NCI-H82 treated with DMSO at 0.1 percent for 48 hours (cell line): ENCODE measurements at regions not wholly inside any gene's neighbourhood (a gene's known extent, or its start where the extent isn't known, plus 50 kb on each side); places are given as distances from the start of the nearest gene placed in this dataset.
"Not testable (repeated sequence)": the region's sequence is repeated elsewhere in the genome, so short reads cannot be mapped to it uniquely, and the experiment has no call there.

ENCODE experiments used
- DNase-seq: peaks from one replicate; lab custom pipeline; 2025; ENCODE audit not compliant: unreplicated experiment; lab: John Stamatoyannopoulos, UW

DNA sequence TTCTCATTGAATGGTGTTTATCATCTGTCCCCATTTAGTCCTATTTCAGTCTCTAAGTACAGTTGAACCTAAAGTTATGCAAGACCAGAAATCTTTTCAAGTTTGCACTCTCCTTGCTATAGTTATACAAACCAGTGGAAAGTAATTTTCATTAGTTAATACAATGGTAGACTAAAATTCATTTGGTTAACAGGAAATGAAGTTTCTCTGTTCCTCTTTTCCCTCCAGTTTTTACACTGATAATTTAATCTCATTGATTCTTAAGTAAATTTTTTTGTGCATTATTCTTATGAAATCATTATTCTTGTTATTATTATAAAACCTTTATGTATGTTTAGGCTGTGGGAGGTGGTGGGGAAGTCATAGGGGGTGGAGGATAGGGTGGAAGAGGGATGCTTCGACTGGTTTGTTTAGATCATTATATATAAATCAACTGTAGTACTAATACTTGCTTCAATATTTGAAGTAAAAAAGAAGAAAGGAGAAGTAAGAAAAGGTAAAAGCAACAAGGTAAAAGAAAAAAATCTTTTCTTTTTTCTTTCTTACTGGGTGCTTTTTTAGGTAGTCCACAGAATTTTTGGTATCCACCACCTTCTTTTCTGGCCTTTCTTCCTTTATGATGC lies 104.1 kb downstream of the GPR85 start:
- no peak for DNase-seq

DNA sequence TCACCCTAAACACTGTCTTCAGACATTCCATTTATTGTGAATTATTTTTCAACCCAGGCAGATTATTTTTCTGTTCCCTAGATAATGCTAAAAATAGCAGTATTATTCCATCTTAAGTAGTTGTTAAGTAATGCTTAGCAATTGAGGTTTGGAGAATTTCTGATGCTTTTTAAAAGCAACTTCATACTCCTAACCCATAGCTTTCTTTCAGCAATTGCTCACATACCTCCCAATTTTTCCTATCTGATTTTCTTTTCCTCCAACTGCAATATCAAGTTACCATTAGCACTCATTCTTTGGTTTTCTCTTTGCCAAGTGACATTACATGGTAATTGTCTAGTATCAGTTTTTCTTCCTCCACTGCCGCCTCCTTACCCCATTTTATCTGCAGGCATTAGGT lies 104.7 kb downstream of the GPR85 start:
- no peak for DNase-seq

DNA sequence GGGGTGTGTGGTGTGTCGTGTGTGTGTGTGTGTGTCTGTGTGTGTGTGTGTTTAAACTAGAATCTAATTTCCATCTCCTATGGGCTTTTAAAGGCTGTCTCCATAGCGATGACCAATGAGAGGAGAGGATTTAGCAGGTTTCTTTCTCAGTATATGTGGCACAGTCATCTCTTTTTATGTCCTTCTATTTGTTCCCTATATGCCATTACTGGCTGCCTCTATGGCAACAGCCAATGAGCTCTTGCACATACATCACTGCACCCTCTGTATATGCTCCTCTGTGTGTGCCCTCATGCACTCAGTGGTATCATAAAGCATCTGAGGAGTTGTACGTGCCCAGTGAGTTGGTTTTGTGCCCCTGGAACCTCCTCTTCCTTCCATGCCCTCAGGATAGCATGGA lies 107.6 kb downstream of the GPR85 start:
- not testable (repeated sequence) for DNase-seq

DNA sequence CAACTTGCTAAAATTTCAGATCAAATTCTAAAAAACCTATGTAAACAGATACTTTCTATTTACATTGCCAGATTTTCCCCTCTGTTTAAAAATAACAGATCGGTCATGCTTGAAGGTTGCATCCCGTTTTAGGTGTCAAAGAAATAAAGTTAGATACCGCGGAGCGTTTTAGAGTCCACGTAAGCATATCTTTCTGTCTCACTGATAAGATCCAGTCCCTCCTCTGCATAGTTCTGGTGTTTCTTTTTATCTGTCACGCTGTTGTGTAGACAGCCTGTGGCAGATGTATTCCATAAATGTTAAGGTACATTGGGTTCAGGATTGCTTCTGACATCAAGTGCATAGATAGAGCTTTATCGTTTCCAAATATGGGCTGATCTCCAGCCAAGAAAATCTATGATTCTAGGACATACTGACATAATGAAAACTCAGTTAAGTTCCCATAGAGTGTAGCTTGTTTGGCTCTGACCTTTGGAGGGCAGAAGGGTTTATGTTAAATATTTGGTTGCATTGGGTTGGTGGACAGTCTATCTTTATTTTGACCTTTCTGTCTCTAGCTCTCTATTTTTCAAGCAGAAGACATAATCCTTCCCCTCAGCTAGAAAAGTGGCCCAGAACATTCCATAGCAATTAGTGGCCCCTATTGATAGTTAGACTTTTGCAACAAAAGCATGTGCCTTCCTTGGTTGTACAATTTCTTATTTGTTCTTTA lies 109.2 kb downstream of the GPR85 start:
- not testable (repeated sequence) for DNase-seq

DNA sequence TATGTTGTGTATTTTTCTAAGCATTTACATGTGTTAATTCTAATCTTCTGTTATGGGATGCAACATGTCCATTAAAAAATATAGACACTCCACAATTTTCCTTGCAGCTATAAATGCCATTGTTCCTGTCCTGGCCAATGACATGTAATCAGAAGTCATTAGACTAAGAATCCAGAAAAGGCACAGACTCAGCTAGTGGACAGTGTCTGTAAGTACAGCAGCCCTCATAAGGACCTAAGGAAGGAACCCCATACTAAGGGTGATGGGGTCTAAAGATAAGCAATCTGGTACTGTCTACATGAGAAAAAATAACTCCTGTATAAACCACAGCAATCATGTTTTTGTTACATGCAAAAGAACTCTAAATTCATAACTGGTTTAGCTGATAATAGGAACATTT lies 115.9 kb downstream of the GPR85 start:
- DNase-seq = no peak

DNA sequence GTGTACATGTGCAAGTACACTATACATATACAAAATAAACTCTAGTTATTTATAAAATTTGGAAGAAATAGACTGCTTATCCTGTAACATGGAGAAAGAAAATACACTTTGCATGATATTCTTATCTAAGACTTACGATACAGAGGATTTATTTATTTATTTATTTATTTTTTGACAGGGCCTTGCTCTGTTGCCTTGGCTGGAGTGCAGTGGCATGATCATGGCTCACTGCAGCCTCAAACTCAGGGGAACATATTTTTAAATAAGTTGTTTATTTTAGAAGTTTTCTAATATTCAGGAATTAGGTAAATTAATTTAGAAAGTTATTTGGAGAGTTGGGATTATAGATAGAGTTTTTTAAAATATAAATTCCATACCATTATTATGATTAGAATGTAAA lies 116.7 kb downstream of the GPR85 start:
- DNase-seq = no peak

DNA sequence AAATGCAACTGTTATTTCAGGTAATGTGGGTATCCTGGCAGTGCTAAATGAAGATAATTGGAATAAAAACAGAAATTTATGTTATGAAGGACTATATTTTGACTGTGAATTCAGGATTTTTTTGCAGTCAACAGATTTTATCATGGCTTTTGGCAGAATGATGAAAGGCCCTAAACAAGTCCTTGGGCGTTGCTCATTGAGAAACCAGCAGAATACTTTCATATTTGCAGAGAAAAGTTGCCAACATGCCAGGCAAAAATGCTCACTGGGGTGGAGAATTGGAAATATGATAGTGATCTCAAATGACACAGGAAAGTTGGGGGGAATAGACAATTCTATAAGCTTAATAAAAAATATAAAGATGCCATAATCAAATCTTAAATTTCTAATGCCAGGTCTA lies 121.1 kb downstream of the GPR85 start:
- no peak for DNase-seq

DNA sequence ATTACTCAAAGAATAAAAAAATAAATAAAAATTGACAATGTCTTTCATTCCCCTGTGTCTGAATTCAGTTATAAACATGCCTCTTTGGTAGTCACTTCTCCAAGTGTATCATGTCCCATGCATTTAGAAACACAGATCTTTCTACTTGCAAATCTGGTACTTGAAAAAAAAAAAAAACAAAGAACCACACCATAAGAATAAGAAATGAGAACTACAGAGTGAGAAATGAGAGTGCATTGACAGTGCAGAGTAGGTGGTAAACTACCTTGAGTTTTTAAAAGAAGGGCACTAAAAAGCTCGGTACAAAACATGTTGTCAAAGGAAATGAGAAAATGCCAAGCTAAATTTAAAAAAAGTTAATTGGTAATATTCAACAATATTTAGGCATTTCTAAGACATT lies 123.0 kb downstream of the GPR85 start:
- DNase-seq = no peak

DNA sequence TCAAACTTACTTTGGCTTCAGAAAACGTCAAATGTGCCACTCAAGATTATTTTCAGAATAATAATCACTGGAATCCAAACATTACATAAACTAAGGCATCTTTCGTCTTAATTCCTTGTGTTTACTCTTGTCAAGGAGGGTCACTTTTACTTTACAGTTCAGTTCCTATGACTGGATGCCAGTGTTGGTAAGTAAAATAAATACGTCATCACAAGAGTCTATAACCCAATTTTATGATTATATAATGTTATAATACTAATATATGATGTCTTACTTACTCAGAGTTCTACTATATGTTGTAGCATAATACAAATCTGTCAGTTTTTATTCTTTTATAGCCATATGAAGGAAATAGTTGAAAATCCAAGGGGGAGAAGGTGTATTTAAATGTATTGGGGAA lies 123.8 kb downstream of the GPR85 start:
- no peak for DNase-seq

DNA sequence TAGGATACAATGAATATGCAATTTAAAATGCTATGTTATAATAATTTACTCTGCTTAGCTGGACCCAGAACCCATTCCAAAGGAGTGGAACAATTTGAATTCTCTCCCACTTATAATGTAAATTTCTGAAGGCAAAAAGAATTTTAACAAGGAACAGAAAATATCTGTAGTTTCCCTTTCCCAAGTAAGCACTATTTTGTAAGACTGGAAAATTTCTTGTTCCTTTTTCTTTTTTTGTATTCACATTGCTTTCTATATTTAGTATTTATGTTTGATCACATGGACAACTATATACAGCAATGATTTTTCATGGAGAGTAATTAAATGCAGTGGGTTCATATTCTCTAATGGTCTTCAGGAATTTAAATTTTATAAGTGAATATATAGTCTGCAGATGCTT lies 127.4 kb downstream of the GPR85 start:
- no peak for DNase-seq

DNA sequence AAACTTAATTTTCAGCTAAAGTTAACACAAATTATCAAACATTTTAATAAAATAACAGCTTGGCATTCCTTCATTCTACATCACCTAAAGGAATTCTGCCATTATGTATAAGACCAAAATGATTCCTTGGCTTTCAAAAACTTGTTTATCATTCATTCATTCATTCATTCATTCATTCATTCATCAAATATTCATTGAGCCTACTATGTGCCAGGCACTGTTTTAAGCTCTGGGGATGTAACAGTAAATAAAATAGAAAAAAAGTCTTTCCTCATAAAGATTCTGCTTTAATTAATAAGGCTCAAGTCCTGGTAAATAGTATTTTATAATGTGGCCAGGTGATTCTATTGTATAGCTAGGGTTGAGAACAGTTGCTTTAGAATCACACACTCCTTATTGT lies 127.9 kb downstream of the GPR85 start:
- no peak for DNase-seq

DNA sequence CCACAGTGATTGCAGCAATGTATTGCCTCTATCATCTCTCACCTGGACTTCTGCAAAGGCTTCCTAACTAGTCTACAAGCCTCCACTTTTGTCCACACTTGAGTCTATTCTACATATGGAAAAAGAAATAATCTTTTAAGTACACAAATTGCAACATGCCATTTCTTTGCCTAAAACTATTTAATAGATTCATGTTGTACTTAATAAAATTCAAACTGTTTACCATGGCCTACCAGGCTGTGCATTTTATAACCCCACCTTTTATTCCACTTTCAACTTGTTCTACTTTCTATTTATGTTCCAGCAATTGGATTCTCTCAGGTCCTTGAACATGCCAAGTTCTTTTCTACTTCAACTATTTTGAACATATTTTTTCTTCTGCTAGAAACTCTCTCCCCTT lies 128.7 kb downstream of the GPR85 start:
- DNase-seq = no peak

DNA sequence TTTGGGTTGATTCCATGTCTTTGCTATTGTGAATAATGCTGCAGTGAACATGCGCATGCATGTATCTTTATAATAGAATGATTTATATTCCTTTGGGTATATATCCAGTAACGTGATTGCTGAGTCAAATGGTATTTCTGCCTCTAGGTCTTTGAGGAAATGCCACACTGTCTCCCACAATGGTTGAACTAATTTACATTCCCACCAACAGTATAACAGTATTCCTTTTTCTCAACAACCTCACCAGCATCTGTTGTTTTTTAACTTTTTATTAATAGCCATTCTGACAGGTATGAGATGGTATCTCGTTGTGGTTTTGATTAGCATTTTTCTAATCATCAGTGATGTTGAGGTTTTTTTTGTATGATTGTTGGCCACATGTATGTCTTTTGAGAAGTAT lies 133.6 kb downstream of the GPR85 start:
- not testable (repeated sequence) for DNase-seq

DNA sequence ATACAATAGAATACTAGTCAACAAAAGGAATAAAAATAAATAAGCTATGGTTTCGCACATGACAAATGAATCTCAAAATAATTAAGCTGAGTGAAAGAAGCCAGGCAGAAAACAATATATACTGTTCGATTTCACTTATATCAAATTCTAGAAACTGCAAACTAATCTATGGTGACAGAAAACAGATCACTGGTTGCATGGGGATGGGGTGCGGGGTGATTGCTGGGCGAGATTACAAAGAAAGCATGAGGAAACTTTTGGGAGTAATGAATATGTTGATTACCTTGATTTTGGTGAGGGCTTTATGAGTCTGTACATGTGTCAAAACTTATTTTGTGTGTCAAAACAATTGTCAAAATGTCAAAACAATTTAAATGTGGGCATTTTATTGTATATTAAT lies 135.6 kb downstream of the GPR85 start:
- no peak for DNase-seq

DNA sequence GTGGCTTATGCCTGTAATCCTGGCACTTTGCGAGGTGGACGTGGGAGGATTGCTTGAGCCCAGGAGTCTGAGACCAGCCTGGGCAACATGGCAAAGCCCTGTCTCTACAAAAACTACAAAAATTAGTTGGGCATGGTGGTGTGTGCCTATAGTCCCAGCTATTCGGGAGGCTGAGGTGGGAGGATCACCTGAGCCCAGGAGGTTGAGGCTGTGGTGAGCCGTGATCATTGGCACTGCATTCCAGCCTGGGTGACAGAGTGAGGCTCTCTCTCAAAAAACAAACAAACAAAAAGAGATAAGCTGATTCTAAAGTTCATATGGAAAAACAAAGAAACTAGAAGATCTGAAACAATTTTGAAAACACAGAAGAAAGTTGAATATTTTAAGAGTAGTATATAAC lies 136.9 kb downstream of the GPR85 start:
- DNase-seq = not testable (repeated sequence)

DNA sequence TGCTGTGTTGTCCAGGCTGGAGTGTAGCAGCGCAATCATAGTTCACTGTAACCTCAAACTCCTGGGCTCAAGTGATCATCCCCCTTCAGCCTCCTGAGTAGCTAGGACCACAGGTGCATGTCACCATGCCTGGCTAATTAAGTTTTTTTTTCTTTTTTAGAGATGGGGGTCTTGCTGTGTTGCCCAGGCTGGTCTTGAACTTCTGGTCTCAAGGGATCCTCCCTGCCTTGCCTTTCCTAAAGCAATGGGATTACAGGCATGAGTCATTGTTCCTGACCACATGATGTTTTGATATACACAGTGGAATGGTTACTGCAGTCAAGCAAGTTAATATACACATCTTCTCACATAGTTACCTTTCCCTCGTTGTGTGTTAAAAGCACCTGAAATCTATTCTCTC lies 140.3 kb downstream of the GPR85 start:
- no peak for DNase-seq

DNA sequence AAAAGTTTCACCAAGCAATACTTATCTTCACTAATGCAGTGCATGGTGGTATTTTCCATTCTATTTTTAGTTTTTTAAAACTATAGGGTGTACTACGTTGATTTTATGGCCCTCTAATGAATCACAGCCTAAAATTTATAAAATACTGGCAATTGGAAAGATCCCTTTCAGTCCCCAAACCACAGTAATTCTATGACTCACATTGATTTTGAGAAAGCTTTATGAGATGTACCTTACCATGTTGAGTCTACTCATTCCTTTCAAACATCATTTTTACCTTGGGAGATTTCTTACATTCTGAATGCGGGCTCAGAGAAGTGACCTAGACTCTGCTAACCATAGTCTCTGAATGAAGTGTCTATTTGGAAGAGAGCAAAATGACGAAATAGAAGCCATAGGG lies 141.6 kb downstream of the GPR85 start:
- no peak for DNase-seq

DNA sequence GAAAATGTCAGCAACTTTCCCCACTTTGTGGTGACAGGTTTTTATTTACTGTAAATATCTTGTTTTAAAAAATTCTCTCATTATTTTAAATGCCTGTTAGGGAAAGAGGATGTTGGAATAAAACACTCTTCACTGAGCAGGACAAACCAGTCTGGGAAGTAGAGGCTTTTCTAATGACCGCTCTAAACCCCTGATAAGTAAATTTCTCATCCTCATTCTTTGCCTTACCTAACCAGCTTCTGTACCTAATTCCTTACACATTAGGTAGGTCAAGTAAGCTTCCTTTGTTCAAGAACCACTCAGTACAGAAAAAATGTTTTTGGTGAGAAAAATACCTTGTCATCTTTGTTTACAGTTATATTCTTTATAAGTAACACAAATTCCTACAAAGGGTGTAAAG lies 143.6 kb downstream of the GPR85 start:
- DNase-seq = no peak

DNA sequence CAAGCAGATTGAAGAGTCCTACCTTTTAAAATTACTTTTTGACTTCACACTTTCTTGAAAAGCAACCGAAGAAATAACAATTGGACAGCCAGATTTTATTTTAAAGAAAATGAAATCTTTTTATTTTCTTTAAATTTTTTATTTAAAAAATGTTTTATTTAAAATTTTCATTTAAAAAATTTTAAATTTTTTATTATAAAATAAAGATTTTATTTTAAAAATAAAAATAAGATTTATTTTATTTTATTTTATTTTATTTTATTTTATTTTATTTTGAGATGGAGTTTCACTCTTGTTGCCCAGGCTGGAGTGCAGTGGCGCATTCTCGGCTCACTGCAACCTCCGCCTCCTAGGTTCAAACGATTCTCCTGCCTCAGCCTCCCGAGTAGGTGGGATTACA lies 144.5 kb downstream of the GPR85 start:
- not testable (repeated sequence) for DNase-seq

DNA sequence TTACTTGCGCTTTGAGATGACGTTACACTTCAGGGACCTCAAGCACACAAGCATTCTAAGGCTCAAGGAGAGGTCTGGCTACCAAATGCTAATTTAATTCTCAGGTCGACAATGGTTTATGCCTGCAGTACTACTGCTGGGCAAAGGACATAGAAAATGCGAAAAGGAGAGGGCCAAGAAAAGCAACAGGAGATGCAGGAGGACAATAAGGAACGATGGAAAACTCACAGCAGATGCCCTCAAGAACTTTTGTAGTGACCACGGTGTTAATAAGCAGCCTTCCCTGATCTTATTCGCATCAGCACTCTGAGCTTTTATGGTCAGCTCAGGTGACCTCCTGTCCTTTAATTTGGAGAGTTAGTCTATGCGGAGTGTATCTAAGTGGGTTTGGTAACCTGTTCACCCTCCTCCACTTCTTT lies 146.3 kb downstream of the GPR85 start:
- DNase-seq = peak; percentile 37

DNA sequence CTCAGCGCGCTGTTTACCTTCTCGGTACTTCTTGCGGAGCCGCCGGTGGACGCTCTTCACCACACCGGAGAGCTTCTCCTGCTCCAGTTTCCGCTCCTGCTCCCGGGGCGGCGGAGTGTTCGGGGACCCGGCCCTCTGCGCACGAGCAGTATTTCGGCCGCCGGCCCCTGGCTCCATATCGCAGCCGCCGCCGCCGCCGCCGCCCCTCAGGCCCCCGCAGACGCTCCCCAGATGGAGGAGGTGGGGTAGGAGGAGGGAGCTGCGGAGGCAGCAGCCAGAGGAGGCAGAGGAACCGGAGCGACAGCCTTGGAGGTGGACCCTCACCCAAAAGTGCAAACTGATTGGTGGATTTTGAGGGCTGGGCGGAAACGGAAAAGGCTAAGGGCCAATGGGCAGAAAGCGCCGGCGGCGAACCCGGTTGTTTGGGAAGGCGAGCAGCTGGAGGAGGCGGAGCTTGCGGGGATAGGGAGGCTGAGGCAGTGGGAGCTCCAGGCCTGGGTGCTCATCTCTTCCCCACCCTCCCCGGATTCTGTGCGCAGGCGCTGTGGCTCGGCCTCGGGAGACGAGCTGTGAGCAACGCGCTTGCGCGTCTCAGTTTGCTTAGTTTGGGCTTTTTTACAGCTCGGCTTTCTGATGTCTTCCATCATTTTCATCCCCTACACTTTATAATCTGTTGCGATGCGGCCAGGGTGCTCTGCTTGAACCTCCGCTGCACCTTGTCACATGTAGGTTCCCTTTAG lies 146.9 kb downstream of the GPR85 start:
- peak; percentile 99 for DNase-seq

DNA sequence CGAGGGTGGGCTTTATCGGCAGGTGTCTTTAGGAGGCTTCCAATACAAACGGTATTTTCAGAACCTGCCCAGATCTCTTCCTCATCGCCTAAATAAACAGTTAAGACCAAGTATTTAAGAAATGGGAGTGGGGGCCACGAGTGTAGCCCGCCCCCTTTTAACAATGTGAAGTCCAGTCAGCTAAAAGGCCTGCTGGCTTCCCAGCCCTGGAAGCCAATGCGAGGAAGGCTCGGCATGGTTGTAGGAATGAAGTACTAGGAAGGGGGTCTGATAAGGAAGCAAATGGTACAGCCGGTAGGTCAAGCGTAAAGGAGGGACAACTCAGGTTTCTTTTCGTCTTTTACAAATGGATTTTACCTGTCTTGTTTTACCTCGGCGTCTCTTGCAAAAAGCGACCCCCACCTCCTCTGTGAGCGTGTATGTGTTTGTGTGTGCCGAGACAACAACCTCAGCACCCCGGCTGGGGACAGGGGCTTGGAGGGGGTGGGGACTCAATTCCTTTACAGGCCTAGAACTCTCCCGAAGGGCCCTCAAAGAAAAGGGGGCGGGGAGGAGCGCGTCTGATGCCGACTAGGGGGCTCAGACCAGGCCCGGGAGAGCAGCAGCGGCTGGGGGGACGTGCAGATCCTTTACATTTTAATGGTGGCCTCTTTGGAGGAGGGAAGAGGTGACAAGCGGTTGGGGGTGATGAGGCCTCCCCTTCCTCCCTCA lies 147.6 kb downstream of the GPR85 start:
- no peak for DNase-seq
